Heart left ventricle (tissue), 16 donors: ENCODE measurements at regions not wholly inside any gene's neighbourhood (a gene's known extent, or its start where the extent isn't known, plus 50 kb on each side); places are given as distances from the start of the nearest gene placed in this dataset.

Experiments
- ATAC-seq, 4 donors: fragments of 200-7000 bp; cut with Tn5 transposase; one replicate each; pipeline ENCODE4 v1.9.1; 2020 to 2022; ENCODE audit warnings: moderate library complexity in 4 of 4, mild to moderate bottlenecking in 3 of 4, moderate number of reproducible peaks in 1 of 4
- DNase-seq, 5 donors: peaks; one replicate each; pipeline ENCODE4 v3.0.0-alpha.2; 2020
- H3K27ac ChIP-seq, 12 donors: fragments of 200-600 bp; sonication (generic) in 4 of 12; one replicate each; pipeline versions ENCODE4 v1.5.0 to v1.8.0; 2016 to 2022; ENCODE audit warnings: mild to moderate bottlenecking in 2 of 12
- H3K27me3 ChIP-seq, 9 donors: fragments of 200-600 bp; sonication (generic) in 2 of 9; one replicate each; pipeline versions ENCODE4 v1.5.1 to v1.8.0; 2016 to 2022; ENCODE audit warnings: mild to moderate bottlenecking in 3 of 9
- H3K36me3 ChIP-seq, 9 donors: fragments of 200-600 bp; sonication (generic) in 2 of 9; one replicate each; pipeline versions ENCODE4 v1.5.0 to v1.8.0; 2018 to 2022; ENCODE audit warnings: mild to moderate bottlenecking in 2 of 9
- H3K4me1 ChIP-seq, 12 donors: fragments of 200-600 bp; sonication (generic) in 4 of 12; one replicate each; pipeline versions ENCODE4 v1.5.0 to v1.8.0; 2016 to 2022; ENCODE audit warnings: mild to moderate bottlenecking in 3 of 12
- H3K4me3 ChIP-seq, 12 donors: fragments of 200-600 bp; sonication (generic) in 4 of 12; one replicate each; pipeline versions ENCODE4 v1.5.0 to v1.8.0; 2017 to 2022; ENCODE audit warnings: mild to moderate bottlenecking in 9 of 12, moderate library complexity in 4 of 12
- H3K9me3 ChIP-seq, 12 donors: fragments of 200-600 bp; sonication (generic) in 4 of 12; one replicate each; pipeline versions ENCODE4 v1.5.0 to v1.8.0; 2016 to 2022; ENCODE audit warnings: mild to moderate bottlenecking in 1 of 12
- CTCF ChIP-seq, 12 donors: fragments of 200-600 bp; sonication (generic) in 4 of 12; IDR thresholded peaks; one replicate each; pipeline versions ENCODE4 v1.5.0 to v1.8.0; 2018 to 2022; ENCODE audit warnings: antibody characterized with exemption in 12 of 12, mild to moderate bottlenecking in 5 of 12
- POLR2A ChIP-seq, 2 donors: fragments of 450-650 bp; IDR thresholded peaks; one replicate each; pipeline ENCODE4 v1.6.1; 2017; ENCODE audit warnings: antibody characterized with exemption in 2 of 2, mild to moderate bottlenecking in 2 of 2, moderate library complexity in 2 of 2
- WGBS, 4 donors: extraction: QIAGEN DNeasy Blood & Tissue Kit in 2 of 4; methylation state at CpG; one replicate each; pipeline versions ENCODE4 v1.1.5 to v1.1.7; 2013 to 2018; 5-methylcytosine and 5-hydroxymethylcytosine counted together
- intact Hi-C, 10 donors: fragments of 100-400 bp; cut with DNase I; formaldehyde crosslinking; loops; one replicate each; pipeline versions ENCODE4 v1.11.1 to v1.14.2; 2022
- donor health status: ischemic (EF 13 %, LVEDD 7.1; RV severe dilation, severe dysfunction).
- donor health status: healthy with polysubstance abuse.
- donor health status: DM: no; HTN: yes; CAD: no.
- donor health status: DM: no; HTN: no; CAD: no.
- donor health status: ischemic (EF 25% LVEDD 6.9; RV normal size, moderate dysfunction).
- donor health status: ischemic (EF 25% LVEDD 5.7; RV mildly dilated, moderate dysfunction).
- donor health status: healthy.
- donor health status: DM: yes; HTN: yes; CAD: no.
- donor health status: ischemic (EF 35%, LVEDD 5.7; RV mildly dilated, moderate dysfunction).
- donor health status: nonischemic (EF 11% LVEDD 7.7; RV severe dilation, severe dysfunction).
- donor health status: DM: yes; HTN: yes; CAD: no.
- donor health status: PGD.
- donor health status: ischemic (EF 29% LVEDD 5.4; RV normal size, mild dysfunction).
- donor health status: nonischemic (EF 23%, LVEDD 6.1; RV moderate dilation, normal function).

GRCh38 chr13:31031482-31031881 lies 99.0 kb downstream of the TEX26 start:
- no peaks in the 10 kb centered on the region for H3K36me3 ChIP-seq
- 88 to 91% (median 90%) methylated on average over 5 to 6 of the region's 6 CpGs for WGBS, 4 donors
- intact Hi-C loops = no loop called here
- ATAC-seq (no peak), DNase-seq (no peak)
- H3K9me3 ChIP-seq = no peaks in the 10 kb centered on the region
- H3K4me3 ChIP-seq = no peak overlapping the region
- peaks cover 0 to 9% (median 0%) of the 10 kb centered on the region in 12 donors for H3K4me1 ChIP-seq
- H3K27me3 ChIP-seq = peaks cover 0 to 2% (median 0%) of the 10 kb centered on the region in 9 donors
- H3K27ac ChIP-seq = no peak overlapping the region
- no peak for TF ChIP-seq CTCF (IDR thresholded peaks at IDR 0.05)
- TF ChIP-seq POLR2A (IDR thresholded peaks at IDR 0.05) = no peak

- ATAC-seq (no peak), DNase-seq (no peak)
- TF ChIP-seq POLR2A (IDR thresholded peaks at IDR 0.05) (no peak), CTCF (IDR thresholded peaks at IDR 0.05) (no peak)
- no peak overlapping the region for H3K27ac ChIP-seq
- H3K36me3 ChIP-seq = no peaks in the 10 kb centered on the region
- H3K27me3 ChIP-seq = peaks cover 0 to 2% (median 0%) of the 10 kb centered on the region in 9 donors
- no peaks in the 10 kb centered on the region for H3K9me3 ChIP-seq
- 69 to 76% (median 75%) methylated on average over 8 of the region's 8 CpGs for WGBS, 4 donors
- H3K4me3 ChIP-seq = no peak overlapping the region
- intact Hi-C loops = no loop called here
- no peaks in the 10 kb centered on the region for H3K4me1 ChIP-seq
These were observed 96.6 kb downstream of the TEX26 start for GRCh38 chr13:31029102-31029501.

- Histone ChIP-seq H3K36me3 (no peaks in the 10 kb centered on the region), H3K9me3 (no peaks in the 10 kb centered on the region), H3K4me3 (no peak overlapping the region), H3K4me1 (no peaks in the 10 kb centered on the region), H3K27ac (no peak overlapping the region), H3K27me3 (peaks cover 0 to 2% (median 0%) of the 10 kb centered on the region in 9 donors)
- TF ChIP-seq CTCF (IDR thresholded peaks at IDR 0.05) (no peak), POLR2A (IDR thresholded peaks at IDR 0.05) (no peak)
- intact Hi-C loops = no loop called here
- ATAC-seq (no peak), DNase-seq (no peak)
- 83 to 87% (median 84%) methylated on average over 4 of the region's 4 CpGs for WGBS, 4 donors
These were observed 94.7 kb downstream of the TEX26 start for GRCh38 chr13:31027136-31027535.
